GM12878 (cell line): ENCODE measurements at regions not wholly inside any gene's neighbourhood (a gene's known extent, or its start where the extent isn't known, plus 50 kb on each side); places are given as distances from the start of the nearest gene placed in this dataset.

ENCODE experiments used
- CBX3 ChIP-seq: fragments of 200-600 bp; sonication (generic); IDR thresholded peaks from 2 replicates; pipeline ENCODE4 v1.6.1; 2016; ENCODE audit warnings: low read depth, borderline replicate concordance
- EGR1 ChIP-seq, 2 experiments: IDR thresholded peaks; 1 replicate in 1 of 2; 2 replicates in 1 of 2; pipeline ENCODE4 v1.6.1; 2011 to 2012; ENCODE audit warnings: low read depth in 2 of 2, low read length in 2 of 2, borderline replicate concordance in 1 of 2, mild to moderate bottlenecking in 1 of 2, moderate library complexity in 1 of 2
- PBX3 ChIP-seq: IDR thresholded peaks from 2 replicates; pipeline ENCODE4 v1.6.1; 2011; ENCODE audit warnings: mild to moderate bottlenecking, low read depth, low read length, moderate library complexity; ENCODE audit not compliant: insufficient replicate concordance
- POLR2AphosphoS2 ChIP-seq: IDR thresholded peaks from 2 replicates; pipeline ENCODE4 v1.6.1; 2011; ENCODE audit warnings: low read depth, mild to moderate bottlenecking, low read length, improper control_type of control experiment, moderate library complexity
- SMC3 ChIP-seq: IDR thresholded peaks from 2 replicates; pipeline ENCODE4 v1.6.1; 2011; ENCODE audit warnings: low read length, improper control_type of control experiment, borderline replicate concordance
- SP1 ChIP-seq: IDR thresholded peaks from one replicate; pipeline ENCODE4 v1.6.1; 2011; ENCODE audit warnings: low read depth, low read length
- SPI1 ChIP-seq: IDR thresholded peaks from 2 replicates; pipeline ENCODE4 v1.6.1; 2011; ENCODE audit warnings: low read depth, mild to moderate bottlenecking, low read length, moderate library complexity, borderline replicate concordance; ENCODE audit not compliant: insufficient read depth
- TCF7 ChIP-seq: IDR thresholded peaks from 2 replicates; pipeline ENCODE4 v1.6.1; 2014; ENCODE audit warnings: antibody characterized with exemption, borderline replicate concordance
- TF ChIP-seq, protein P1 (sequence below), 3 experiments: IDR thresholded peaks in 2 of 3; conservative IDR thresholded peaks in 1 of 3; 2 replicates each; pipeline ENCODE4 v1.5.1; 2011; ENCODE audit warnings: low read depth in 3 of 3, low read length in 3 of 3, mild to moderate bottlenecking in 3 of 3, control low read depth in 2 of 3, moderate library complexity in 2 of 3, inconsistent platforms in 1 of 3, mixed read lengths in 1 of 3; ENCODE audit not compliant: control insufficient read depth in 2 of 3, insufficient read depth in 1 of 3; ENCODE audit errors: extremely low read depth in 1 of 3

DNA sequence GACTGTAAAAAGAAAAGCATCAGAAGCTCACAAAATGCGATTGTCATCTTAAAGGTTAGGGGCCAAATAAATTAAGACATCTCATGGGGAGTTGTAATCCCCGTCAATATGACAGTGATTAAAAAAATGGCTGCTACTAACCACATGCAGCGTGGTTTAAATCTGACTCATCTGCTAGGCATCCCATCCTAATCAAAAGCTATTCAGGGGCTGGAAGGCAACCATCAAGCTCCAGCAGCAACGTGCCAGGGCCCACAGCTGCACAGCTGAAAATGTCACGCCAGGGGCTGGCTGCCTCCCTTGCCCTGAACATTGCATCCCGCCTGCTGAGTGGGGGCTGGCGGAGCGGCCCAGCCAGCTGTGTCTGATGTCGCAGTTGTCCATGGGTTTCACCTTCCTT lies 66.3 kb upstream of the FRMD4A start:
- TF ChIP-seq TCF7 (no peak), PBX3 (no peak), POLR2AphosphoS2 (no peak), CBX3 (no peak), SP1 (no peak), EGR1 (IDR thresholded peaks at IDR 0.05; ENCODE audit: borderline replicate concordance in 1 of 2, low read depth in 2 of 2, low read length in 2 of 2) (no peak), SPI1 (no peak), SMC3 (no peak)
- TF ChIP-seq, protein P1, sequence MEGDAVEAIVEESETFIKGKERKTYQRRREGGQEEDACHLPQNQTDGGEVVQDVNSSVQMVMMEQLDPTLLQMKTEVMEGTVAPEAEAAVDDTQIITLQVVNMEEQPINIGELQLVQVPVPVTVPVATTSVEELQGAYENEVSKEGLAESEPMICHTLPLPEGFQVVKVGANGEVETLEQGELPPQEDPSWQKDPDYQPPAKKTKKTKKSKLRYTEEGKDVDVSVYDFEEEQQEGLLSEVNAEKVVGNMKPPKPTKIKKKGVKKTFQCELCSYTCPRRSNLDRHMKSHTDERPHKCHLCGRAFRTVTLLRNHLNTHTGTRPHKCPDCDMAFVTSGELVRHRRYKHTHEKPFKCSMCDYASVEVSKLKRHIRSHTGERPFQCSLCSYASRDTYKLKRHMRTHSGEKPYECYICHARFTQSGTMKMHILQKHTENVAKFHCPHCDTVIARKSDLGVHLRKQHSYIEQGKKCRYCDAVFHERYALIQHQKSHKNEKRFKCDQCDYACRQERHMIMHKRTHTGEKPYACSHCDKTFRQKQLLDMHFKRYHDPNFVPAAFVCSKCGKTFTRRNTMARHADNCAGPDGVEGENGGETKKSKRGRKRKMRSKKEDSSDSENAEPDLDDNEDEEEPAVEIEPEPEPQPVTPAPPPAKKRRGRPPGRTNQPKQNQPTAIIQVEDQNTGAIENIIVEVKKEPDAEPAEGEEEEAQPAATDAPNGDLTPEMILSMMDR (IDR thresholded peaks at IDR 0.05 in 2 of 3, conservative IDR thresholded peaks at IDR 0.05 in 1 of 3; ENCODE audit: control insufficient read depth in 2 of 3, extremely low read depth in 1 of 3, insufficient read depth in 1 of 3, low read depth in 3 of 3, low read length in 3 of 3): no peak
